HG03469 (cell line): ENCODE measurements at regions not wholly inside any gene's neighbourhood (a gene's known extent, or its start where the extent isn't known, plus 50 kb on each side); places are given as distances from the start of the nearest gene placed in this dataset.

ENCODE experiments used
- ATAC-seq: cut with Tn5 transposase; IDR thresholded peaks from one replicate; pipeline ENCODE4 v1.9.1; 2021; ENCODE audit warnings: mild to moderate bottlenecking, moderate library complexity, moderate number of reproducible peaks; ENCODE audit not compliant: unreplicated experiment

- ATAC-seq = no peak
These were observed 126.0 kb upstream of the PMEPA1 start for GRCh38 chr20:57835588-57836455.

GRCh38 chr20:57835074-57835452 is 125.2 kb upstream of the PMEPA1 start:
- no peak for ATAC-seq

GRCh38 chr20:57834306-57835073 is 124.7 kb upstream of the PMEPA1 start:
- ATAC-seq = no peak

- ATAC-seq = no peak
These were observed 122.3 kb upstream of the PMEPA1 start for GRCh38 chr20:57831993-57832585.

- no peak for ATAC-seq
These were observed 121.6 kb upstream of the PMEPA1 start for GRCh38 chr20:57831326-57831992.

GRCh38 chr20:57830515-57830895 is 120.7 kb upstream of the PMEPA1 start:
- no peak for ATAC-seq

GRCh38 chr20:57829805-57830514 is 120.1 kb upstream of the PMEPA1 start:
- no peak for ATAC-seq

- ATAC-seq = no peak
These were observed 119.5 kb upstream of the PMEPA1 start for GRCh38 chr20:57829336-57829735.

- no peak for ATAC-seq
These were observed 118.9 kb upstream of the PMEPA1 start for GRCh38 chr20:57828696-57829095.

GRCh38 chr20:57826666-57827287 is 117.0 kb upstream of the PMEPA1 start:
- ATAC-seq = no peak

GRCh38 chr20:57824909-57825308 is 115.1 kb upstream of the PMEPA1 start:
- ATAC-seq = no peak

GRCh38 chr20:57821935-57822334 is 112.1 kb upstream of the PMEPA1 start:
- ATAC-seq = no peak

- no peak for ATAC-seq
These were observed 110.0 kb upstream of the PMEPA1 start for GRCh38 chr20:57819691-57820380.

- ATAC-seq = no peak
These were observed 109.5 kb upstream of the PMEPA1 start for GRCh38 chr20:57819291-57819690.

GRCh38 chr20:57818418-57819181 is 108.8 kb upstream of the PMEPA1 start:
- ATAC-seq = no peak

- no peak for ATAC-seq
These were observed 105.6 kb upstream of the PMEPA1 start for GRCh38 chr20:57815405-57815804.

- no peak for ATAC-seq
These were observed 104.7 kb upstream of the PMEPA1 start for GRCh38 chr20:57814529-57814928.

GRCh38 chr20:57813509-57814269 is 103.9 kb upstream of the PMEPA1 start:
- ATAC-seq = no peak
